ENCODE measurements at regions not wholly inside any gene's neighbourhood (a gene's known extent, or its start where the extent isn't known, plus 50 kb on each side); places are given as distances from the start of the nearest gene placed in this dataset.

- Histone ChIP-seq H3K4me3 (IDR thresholded peaks at IDR 0.05; ENCODE audit: insufficient read depth, low read depth, low read length) (no peak overlapping the region), H3K27me3 (ENCODE audit: insufficient read depth, low read depth) (no peaks in the 10 kb centered on the region), H3K4me1 (ENCODE audit: low read depth, poor library complexity, severe bottlenecking) (no peaks in the 10 kb centered on the region), H3K36me3 (ENCODE audit: insufficient read depth) (no peaks in the 10 kb centered on the region), H4K20me1 (ENCODE audit: insufficient read depth) (no peaks in the 10 kb centered on the region), H3K9ac (no peak overlapping the region), H3K79me2 (ENCODE audit: insufficient read depth, low read depth) (no peaks in the 10 kb centered on the region), H2AFZ (ENCODE audit: low read depth) (no peak overlapping the region), H3K4me2 (no peak overlapping the region), H3K27ac (no peak overlapping the region)
- no peak for TF ChIP-seq CTCF (conservative IDR thresholded peaks at IDR 0.05; ENCODE audit: low read depth, low read length)
These were observed 284.4 kb downstream of the OSTF1 start for GRCh38 chr9:75372499-75373268.

GRCh38 chr9:75376680-75377254 lies 288.5 kb downstream of the OSTF1 start:
- H4K20me1 ChIP-seq (ENCODE audit: insufficient read depth): no peaks in the 10 kb centered on the region
- H3K4me3 ChIP-seq (IDR thresholded peaks at IDR 0.05; ENCODE audit: insufficient read depth, low read depth, low read length): no peak overlapping the region
- H3K27me3 ChIP-seq (ENCODE audit: insufficient read depth, low read depth): no peaks in the 10 kb centered on the region
- H3K79me2 ChIP-seq (ENCODE audit: insufficient read depth, low read depth): no peaks in the 10 kb centered on the region
- H3K4me2 ChIP-seq: no peak overlapping the region
- H3K27ac ChIP-seq: no peak overlapping the region
- no peaks in the 10 kb centered on the region for H3K4me1 ChIP-seq (ENCODE audit: low read depth, poor library complexity, severe bottlenecking)
- no peak for TF ChIP-seq CTCF (conservative IDR thresholded peaks at IDR 0.05; ENCODE audit: low read depth, low read length)
- no peaks in the 10 kb centered on the region for H3K36me3 ChIP-seq (ENCODE audit: insufficient read depth)
- H3K9ac ChIP-seq: no peak overlapping the region
- no peak overlapping the region for H2AFZ ChIP-seq (ENCODE audit: low read depth)

GRCh38 chr9:75378036-75378435 lies 289.7 kb downstream of the OSTF1 start:
- Histone ChIP-seq H3K9ac (no peak overlapping the region), H3K4me1 (ENCODE audit: low read depth, poor library complexity, severe bottlenecking) (no peaks in the 10 kb centered on the region), H3K4me2 (no peak overlapping the region), H3K27me3 (ENCODE audit: insufficient read depth, low read depth) (no peaks in the 10 kb centered on the region), H3K4me3 (IDR thresholded peaks at IDR 0.05; ENCODE audit: insufficient read depth, low read depth, low read length) (no peak overlapping the region), H3K79me2 (ENCODE audit: insufficient read depth, low read depth) (no peaks in the 10 kb centered on the region), H3K36me3 (ENCODE audit: insufficient read depth) (no peaks in the 10 kb centered on the region), H3K27ac (no peak overlapping the region), H2AFZ (ENCODE audit: low read depth) (no peak overlapping the region), H4K20me1 (ENCODE audit: insufficient read depth) (no peaks in the 10 kb centered on the region)
- no peak for TF ChIP-seq CTCF (conservative IDR thresholded peaks at IDR 0.05; ENCODE audit: low read depth, low read length)

- H3K27ac ChIP-seq: no peak overlapping the region
- H3K79me2 ChIP-seq (ENCODE audit: insufficient read depth, low read depth): no peaks in the 10 kb centered on the region
- no peaks in the 10 kb centered on the region for H3K36me3 ChIP-seq (ENCODE audit: insufficient read depth)
- H3K9ac ChIP-seq: no peak overlapping the region
- H3K4me1 ChIP-seq (ENCODE audit: low read depth, poor library complexity, severe bottlenecking): no peaks in the 10 kb centered on the region
- no peak overlapping the region for H3K4me2 ChIP-seq
- no peak overlapping the region for H2AFZ ChIP-seq (ENCODE audit: low read depth)
- no peak for TF ChIP-seq CTCF (conservative IDR thresholded peaks at IDR 0.05; ENCODE audit: low read depth, low read length)
- no peaks in the 10 kb centered on the region for H4K20me1 ChIP-seq (ENCODE audit: insufficient read depth)
- H3K4me3 ChIP-seq (IDR thresholded peaks at IDR 0.05; ENCODE audit: insufficient read depth, low read depth, low read length): no peak overlapping the region
- H3K27me3 ChIP-seq (ENCODE audit: insufficient read depth, low read depth): no peaks in the 10 kb centered on the region
These were observed 290.6 kb downstream of the OSTF1 start for GRCh38 chr9:75378926-75379325.
